ENCODE measurements at regions not wholly inside any gene's neighbourhood (a gene's known extent, or its start where the extent isn't known, plus 50 kb on each side); places are given as distances from the start of the nearest gene placed in this dataset.

DNA sequence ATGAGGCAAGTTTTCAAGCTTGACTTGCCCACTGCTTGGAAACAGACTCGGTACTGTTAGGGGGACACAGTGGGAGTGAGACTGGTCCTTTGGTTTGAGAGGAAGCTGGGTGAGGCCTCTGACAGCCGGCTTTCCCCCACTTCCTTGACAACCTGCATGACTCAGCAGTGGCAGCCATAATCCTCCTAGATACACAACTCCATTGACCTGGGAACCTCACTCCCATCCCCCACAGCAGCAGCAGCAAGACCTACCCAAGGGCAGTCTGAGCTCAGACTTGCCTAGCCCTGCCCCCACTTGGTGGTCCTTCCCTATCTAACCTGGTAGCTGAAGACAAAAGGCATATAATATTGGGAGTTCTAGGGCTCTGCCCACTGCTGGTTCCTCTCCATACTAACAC lies 1043.5 kb upstream of the ALCAM start:
- TF ChIP-seq ZNF8 (CRISPR knock-in tag; IDR thresholded peaks at IDR 0.05) (no peak), ZFP3 (CRISPR knock-in tag; IDR thresholded peaks at IDR 0.05) (no peak), TOX (CRISPR knock-in tag; IDR thresholded peaks at IDR 0.05; ENCODE audit: borderline replicate concordance) (no peak), RARB (CRISPR knock-in tag; IDR thresholded peaks at IDR 0.05) (no peak), ARNTL (CRISPR knock-in tag; IDR thresholded peaks at IDR 0.05; ENCODE audit: borderline replicate concordance, low read depth) (no peak), BACH2 (CRISPR knock-in tag; IDR thresholded peaks at IDR 0.05; ENCODE audit: borderline replicate concordance) (no peak), ZNF70 (CRISPR knock-in tag; IDR thresholded peaks at IDR 0.05) (no peak), ZNF565 (CRISPR knock-in tag; conservative IDR thresholded peaks at IDR 0.05; ENCODE audit: low read depth) (no peak)
- TF ChIP-seq, protein P1, sequence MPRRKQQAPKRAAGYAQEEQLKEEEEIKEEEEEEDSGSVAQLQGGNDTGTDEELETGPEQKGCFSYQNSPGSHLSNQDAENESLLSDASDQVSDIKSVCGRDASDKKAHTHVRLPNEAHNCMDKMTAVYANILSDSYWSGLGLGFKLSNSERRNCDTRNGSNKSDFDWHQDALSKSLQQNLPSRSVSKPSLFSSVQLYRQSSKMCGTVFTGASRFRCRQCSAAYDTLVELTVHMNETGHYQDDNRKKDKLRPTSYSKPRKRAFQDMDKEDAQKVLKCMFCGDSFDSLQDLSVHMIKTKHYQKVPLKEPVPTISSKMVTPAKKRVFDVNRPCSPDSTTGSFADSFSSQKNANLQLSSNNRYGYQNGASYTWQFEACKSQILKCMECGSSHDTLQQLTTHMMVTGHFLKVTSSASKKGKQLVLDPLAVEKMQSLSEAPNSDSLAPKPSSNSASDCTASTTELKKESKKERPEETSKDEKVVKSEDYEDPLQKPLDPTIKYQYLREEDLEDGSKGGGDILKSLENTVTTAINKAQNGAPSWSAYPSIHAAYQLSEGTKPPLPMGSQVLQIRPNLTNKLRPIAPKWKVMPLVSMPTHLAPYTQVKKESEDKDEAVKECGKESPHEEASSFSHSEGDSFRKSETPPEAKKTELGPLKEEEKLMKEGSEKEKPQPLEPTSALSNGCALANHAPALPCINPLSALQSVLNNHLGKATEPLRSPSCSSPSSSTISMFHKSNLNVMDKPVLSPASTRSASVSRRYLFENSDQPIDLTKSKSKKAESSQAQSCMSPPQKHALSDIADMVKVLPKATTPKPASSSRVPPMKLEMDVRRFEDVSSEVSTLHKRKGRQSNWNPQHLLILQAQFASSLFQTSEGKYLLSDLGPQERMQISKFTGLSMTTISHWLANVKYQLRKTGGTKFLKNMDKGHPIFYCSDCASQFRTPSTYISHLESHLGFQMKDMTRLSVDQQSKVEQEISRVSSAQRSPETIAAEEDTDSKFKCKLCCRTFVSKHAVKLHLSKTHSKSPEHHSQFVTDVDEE (CRISPR knock-in tag; IDR thresholded peaks at IDR 0.05): no peak
- TF ChIP-seq, protein P2, sequence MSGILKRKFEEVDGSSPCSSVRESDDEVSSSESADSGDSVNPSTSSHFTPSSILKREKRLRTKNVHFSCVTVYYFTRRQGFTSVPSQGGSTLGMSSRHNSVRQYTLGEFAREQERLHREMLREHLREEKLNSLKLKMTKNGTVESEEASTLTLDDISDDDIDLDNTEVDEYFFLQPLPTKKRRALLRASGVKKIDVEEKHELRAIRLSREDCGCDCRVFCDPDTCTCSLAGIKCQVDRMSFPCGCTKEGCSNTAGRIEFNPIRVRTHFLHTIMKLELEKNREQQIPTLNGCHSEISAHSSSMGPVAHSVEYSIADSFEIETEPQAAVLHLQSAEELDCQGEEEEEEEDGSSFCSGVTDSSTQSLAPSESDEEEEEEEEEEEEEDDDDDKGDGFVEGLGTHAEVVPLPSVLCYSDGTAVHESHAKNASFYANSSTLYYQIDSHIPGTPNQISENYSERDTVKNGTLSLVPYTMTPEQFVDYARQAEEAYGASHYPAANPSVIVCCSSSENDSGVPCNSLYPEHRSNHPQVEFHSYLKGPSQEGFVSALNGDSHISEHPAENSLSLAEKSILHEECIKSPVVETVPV (CRISPR knock-in tag; IDR thresholded peaks at IDR 0.05): no peak
- TF ChIP-seq, protein P3, sequence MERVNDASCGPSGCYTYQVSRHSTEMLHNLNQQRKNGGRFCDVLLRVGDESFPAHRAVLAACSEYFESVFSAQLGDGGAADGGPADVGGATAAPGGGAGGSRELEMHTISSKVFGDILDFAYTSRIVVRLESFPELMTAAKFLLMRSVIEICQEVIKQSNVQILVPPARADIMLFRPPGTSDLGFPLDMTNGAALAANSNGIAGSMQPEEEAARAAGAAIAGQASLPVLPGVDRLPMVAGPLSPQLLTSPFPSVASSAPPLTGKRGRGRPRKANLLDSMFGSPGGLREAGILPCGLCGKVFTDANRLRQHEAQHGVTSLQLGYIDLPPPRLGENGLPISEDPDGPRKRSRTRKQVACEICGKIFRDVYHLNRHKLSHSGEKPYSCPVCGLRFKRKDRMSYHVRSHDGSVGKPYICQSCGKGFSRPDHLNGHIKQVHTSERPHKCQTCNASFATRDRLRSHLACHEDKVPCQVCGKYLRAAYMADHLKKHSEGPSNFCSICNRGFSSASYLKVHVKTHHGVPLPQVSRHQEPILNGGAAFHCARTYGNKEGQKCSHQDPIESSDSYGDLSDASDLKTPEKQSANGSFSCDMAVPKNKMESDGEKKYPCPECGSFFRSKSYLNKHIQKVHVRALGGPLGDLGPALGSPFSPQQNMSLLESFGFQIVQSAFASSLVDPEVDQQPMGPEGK (CRISPR knock-in tag; IDR thresholded peaks at IDR 0.05; ENCODE audit: borderline replicate concordance): no peak
